ENCODE measurements at regions not wholly inside any gene's neighbourhood (a gene's known extent, or its start where the extent isn't known, plus 50 kb on each side); places are given as distances from the start of the nearest gene placed in this dataset.
A peak's percentile ranks its signal among the peaks of the same experiment; 100 is the strongest.

DNA sequence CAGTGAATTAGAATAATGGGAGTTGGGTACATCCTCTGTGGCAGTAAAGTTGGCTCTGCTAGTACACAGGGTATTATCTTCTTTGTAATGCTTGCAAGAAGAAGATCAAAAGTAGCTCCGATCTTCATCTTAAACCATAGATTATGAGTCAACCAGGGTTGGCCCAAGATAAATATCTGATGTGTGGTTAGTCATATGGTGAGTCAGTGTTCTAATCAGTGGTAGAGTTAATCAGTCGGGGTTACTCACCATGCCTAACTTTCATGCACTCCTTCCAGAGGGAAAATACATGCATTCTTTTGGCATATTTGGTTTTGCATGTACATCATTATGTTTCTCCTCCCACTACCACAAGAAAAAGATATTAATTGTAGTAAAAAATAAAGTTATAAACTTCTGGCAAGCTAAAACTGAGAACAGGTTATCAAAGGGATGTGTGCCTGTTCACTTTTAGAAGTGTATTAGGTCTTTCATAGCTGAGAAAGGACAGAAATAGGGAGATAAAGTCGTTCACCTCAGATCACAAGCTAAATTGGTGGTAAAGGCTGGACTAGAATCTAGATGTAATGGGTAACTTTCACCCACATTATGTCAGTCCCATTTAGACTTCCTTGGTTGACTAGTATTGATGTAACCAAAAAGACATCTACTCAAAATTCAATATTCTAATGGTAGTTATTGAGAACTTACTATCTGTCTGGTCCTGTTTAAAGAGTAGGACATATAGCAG lies 684.4 kb downstream of the IRS1 start:
- Mint-ChIP-seq H3K4me1 (peaks cover 37% of the 10 kb centered on the region), H3K4me3 (no peak overlapping the region), H3K9me3 (no peaks in the 10 kb centered on the region), H3K27me3 (ENCODE audit: low read depth) (no peaks in the 10 kb centered on the region), H3K27ac (peak overlapping the region; percentile 66), H3K36me3 (no peaks in the 10 kb centered on the region)
- DNase-seq (ENCODE audit: low spot score in 2 of 2, unreplicated experiment in 2 of 2), result no peak
- TF ChIP-seq, protein P1, sequence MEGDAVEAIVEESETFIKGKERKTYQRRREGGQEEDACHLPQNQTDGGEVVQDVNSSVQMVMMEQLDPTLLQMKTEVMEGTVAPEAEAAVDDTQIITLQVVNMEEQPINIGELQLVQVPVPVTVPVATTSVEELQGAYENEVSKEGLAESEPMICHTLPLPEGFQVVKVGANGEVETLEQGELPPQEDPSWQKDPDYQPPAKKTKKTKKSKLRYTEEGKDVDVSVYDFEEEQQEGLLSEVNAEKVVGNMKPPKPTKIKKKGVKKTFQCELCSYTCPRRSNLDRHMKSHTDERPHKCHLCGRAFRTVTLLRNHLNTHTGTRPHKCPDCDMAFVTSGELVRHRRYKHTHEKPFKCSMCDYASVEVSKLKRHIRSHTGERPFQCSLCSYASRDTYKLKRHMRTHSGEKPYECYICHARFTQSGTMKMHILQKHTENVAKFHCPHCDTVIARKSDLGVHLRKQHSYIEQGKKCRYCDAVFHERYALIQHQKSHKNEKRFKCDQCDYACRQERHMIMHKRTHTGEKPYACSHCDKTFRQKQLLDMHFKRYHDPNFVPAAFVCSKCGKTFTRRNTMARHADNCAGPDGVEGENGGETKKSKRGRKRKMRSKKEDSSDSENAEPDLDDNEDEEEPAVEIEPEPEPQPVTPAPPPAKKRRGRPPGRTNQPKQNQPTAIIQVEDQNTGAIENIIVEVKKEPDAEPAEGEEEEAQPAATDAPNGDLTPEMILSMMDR (IDR thresholded peaks at IDR 0.05; ENCODE audit: unreplicated experiment), result no peak

DNA sequence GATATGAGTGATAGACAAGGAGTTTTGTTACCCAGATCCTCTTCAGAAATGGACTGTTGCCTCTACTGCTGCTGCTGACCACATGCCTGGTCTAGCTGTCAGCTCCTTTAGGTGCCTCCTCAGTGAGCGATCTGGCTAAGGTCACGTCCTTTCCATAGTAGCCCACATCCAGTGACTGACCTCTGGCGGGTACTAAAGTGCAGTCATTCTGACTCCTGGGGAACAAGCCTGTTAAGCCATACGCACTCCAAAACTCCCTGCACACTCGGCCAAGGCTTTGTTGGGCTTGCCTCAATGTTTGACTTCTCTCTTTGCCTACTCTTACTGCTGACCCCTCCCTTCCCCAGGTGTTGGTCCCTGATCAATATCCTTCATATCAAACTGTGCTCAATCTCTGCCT lies 685.2 kb downstream of the IRS1 start:
- H3K9me3 Mint-ChIP-seq, result peaks cover 4% of the 10 kb centered on the region
- TF ChIP-seq, protein P1 (IDR thresholded peaks at IDR 0.05; ENCODE audit: unreplicated experiment), result no peak
- DNase-seq (ENCODE audit: low spot score in 2 of 2, unreplicated experiment in 2 of 2), result no peak
- no peak overlapping the region for H3K27ac Mint-ChIP-seq
- H3K36me3 Mint-ChIP-seq, result no peaks in the 10 kb centered on the region
- no peak overlapping the region for H3K4me3 Mint-ChIP-seq
- no peaks in the 10 kb centered on the region for H3K27me3 Mint-ChIP-seq (ENCODE audit: low read depth)
- peaks cover 36% of the 10 kb centered on the region for H3K4me1 Mint-ChIP-seq

GRCh38 chr2:226098861-226099745 lies 699.6 kb downstream of the NYAP2 start:
- H3K9me3 Mint-ChIP-seq, result peaks cover 42% of the 10 kb centered on the region
- H3K36me3 Mint-ChIP-seq, result peaks cover 7% of the 10 kb centered on the region
- TF ChIP-seq, protein P1 (IDR thresholded peaks at IDR 0.05; ENCODE audit: unreplicated experiment), result no peak
- no peaks in the 10 kb centered on the region for H3K27me3 Mint-ChIP-seq (ENCODE audit: low read depth)
- DNase-seq (ENCODE audit: low spot score in 2 of 2, unreplicated experiment in 2 of 2), result no peak
- no peak overlapping the region for H3K4me3 Mint-ChIP-seq
- H3K4me1 Mint-ChIP-seq, result no peaks in the 10 kb centered on the region
- no peak overlapping the region for H3K27ac Mint-ChIP-seq

GRCh38 chr2:226095058-226095457 lies 695.5 kb downstream of the NYAP2 start:
- no peak for DNase-seq (ENCODE audit: low spot score in 2 of 2, unreplicated experiment in 2 of 2)
- H3K36me3 Mint-ChIP-seq, result peaks cover 7% of the 10 kb centered on the region
- no peak overlapping the region for H3K27ac Mint-ChIP-seq
- H3K9me3 Mint-ChIP-seq, result peaks cover 45% of the 10 kb centered on the region
- H3K27me3 Mint-ChIP-seq (ENCODE audit: low read depth), result no peaks in the 10 kb centered on the region
- TF ChIP-seq, protein P1 (IDR thresholded peaks at IDR 0.05; ENCODE audit: unreplicated experiment), result no peak
- no peak overlapping the region for H3K4me3 Mint-ChIP-seq
- no peaks in the 10 kb centered on the region for H3K4me1 Mint-ChIP-seq

DNA sequence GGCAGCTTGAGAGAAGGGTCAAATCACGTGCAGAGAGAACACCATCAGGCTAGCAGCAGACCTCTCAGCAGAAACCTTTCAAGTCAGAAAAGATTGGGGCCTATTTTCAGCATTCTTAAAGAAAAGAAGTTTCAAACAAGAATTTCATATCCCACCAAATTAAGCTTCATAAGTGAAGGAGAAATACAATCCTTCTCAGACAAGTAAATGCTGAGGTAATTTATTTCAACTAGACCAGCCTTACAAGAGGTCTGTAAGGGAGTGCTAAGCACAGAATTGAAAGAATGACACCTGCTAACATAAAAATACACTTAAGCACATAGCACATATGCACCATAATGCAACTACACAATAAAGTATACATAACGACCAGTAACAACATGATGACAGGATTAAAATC lies 693.9 kb downstream of the NYAP2 start:
- Mint-ChIP-seq H3K27ac (no peak overlapping the region), H3K9me3 (peaks cover 41% of the 10 kb centered on the region), H3K4me3 (no peak overlapping the region), H3K27me3 (ENCODE audit: low read depth) (no peaks in the 10 kb centered on the region), H3K36me3 (peaks cover 7% of the 10 kb centered on the region), H3K4me1 (no peaks in the 10 kb centered on the region)
- no peak for DNase-seq (ENCODE audit: low spot score in 2 of 2, unreplicated experiment in 2 of 2)
- TF ChIP-seq, protein P1 (IDR thresholded peaks at IDR 0.05; ENCODE audit: unreplicated experiment), result no peak
